NCI-H1105 (cell line): ENCODE measurements at regions not wholly inside any gene's neighbourhood (a gene's known extent, or its start where the extent isn't known, plus 50 kb on each side); places are given as distances from the start of the nearest gene placed in this dataset.

ENCODE experiments used
- DNase-seq: peaks from one replicate; lab custom pipeline; 2025; lab: John Stamatoyannopoulos, UW

DNA sequence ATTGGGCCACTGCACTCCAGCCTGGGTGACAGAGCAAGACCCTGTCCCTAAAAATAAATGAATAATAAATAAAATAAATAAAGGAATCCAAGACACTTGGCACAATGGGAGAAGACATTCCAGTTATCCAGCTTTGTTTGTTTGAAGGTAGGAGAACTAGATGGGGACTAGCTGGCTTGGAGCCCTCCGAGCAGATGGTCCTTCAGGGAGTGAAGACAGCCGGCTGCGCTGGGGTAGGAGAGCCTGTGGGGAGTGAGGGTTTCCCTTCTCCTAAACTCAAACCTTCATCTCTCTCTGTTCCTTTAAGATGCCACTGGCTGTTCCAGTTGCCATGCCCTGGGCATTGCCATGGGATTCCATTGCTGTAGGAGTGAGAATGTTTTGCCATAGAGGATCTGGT lies 120.6 kb downstream of the NAV1 start:
- DNase-seq: no peak

DNA sequence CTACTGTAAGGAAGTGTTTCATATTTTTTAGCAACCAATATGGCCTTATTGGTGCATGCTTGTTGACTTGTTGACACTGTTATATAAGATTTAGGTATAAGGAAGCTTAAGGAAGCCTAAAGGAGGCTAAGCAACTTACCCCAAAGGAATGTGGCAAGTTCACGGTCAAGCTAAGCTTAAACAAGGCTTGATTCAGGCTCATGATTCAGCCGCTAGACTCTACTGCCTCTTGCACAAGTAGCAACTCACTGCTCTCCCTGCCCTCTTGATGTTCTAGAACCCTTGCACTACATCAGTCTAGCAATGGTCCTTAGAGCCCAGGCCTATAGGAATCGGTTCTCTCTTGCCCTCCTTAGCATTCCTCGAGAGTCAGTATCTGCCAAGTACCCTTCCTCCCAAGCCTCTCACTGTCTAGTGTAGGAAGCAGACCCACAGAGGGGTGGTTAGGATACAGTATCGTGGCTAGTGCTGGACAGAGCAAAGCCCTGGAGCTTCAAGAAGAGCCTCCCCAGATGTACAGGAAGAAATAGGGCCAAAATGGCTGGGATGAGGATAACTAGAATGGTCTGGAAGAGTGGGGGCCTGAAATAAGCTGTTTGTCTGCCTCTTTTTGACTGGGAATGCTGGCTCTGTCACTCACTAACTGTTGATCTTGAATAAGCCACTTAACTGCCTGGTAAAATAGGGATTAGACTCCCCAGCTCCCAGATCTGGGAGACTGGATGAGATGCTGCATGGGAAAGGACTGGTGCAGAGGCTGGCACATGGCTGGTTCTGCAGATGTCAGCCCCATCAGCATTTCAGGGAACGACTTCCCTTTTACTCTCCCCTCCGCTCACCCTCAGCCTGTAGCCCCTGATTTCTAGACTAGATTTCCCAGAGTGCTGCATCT lies 122.2 kb downstream of the NAV1 start:
- DNase-seq: no peak

DNA sequence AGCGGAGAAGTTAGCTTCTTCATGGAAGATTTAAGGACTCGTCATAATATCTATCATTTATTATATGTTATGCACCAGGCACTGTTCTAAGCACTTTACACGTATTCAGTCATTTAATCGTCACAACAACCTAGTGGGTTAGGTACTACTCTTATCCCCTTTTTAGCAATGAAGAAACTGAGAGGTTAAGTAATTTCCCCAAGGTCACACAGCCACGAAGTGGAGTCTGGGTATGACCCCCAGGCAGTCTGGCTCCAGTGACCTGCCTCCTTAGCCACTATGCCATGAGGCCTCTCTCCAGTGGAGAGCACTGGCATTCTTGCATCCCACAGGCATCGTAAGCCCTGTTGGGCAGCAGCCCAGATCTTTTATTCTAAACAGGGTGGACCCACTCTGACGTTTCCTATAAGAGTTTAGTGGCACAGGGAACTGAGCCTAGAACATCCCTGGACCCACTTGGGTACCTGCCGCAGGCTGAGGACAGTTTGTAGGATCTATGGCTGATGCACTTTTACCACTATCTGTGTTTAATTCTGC lies 123.0 kb downstream of the NAV1 start:
- no peak for DNase-seq

GRCh38 chr1:201662646-201663045 lies 123.7 kb downstream of the NAV1 start:
- DNase-seq: no peak

GRCh38 chr1:201663491-201664113 lies 124.7 kb downstream of the NAV1 start:
- no peak for DNase-seq

GRCh38 chr1:201665036-201665435 lies 126.1 kb downstream of the NAV1 start:
- no peak for DNase-seq

DNA sequence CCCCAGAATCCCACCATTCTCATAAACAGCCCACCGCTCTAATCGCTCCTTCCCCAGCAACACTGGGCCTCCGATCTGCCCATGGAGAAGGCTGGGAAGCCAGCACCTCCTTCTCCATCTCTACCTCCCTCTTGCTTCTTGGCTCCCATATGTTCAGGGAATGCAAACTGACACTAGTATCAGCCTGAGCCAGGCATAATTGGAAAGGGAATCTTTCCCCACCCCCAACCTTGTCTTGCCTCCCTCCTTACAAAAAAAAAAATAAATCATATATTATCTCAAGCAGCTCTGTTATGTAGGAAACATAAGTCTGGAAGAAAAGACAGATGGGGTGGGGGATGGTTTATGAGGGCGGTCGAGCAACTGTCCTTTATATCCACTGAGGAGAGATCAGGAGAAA lies 127.2 kb downstream of the NAV1 start:
- no peak for DNase-seq

GRCh38 chr1:201666645-201667044 lies 127.7 kb downstream of the NAV1 start:
- no peak for DNase-seq

DNA sequence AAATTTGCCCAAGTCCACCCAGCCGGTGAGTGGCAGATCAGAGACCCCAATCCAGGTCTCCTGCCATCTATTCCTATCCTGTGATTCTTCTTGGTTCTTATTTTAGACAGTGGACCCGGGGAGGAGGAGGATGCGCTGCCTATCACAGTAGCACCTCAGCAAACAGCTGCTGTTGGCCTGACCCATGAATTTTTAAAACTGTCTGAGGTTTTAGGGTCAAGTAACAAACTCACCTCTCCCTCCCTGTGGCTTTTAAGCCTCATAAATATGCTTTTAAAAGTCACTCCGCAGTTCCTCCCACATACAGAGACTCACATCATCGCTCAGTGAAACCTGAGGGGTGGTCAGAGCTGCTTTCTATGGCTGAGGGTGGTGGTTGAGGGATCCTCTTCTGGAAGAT lies 128.6 kb downstream of the NAV1 start:
- DNase-seq: no peak

DNA sequence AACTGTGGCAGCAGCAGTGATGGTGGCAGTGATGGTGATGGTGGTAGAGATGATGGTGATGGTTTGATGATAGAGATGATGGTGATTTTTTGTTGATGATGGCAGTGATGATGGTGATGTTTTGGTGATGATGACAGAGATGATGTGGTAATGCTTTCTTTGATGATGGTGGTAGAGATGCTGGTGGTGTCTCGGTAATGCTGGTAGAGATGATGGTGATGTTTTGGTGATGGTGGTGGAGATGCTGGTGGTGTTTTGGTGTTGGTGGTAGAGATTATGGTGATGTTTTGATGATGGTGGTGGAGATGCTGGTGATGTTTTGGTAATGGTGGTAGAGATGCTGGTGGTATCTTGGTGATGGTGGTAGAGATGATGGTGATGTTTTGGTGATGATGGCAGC lies 131.6 kb downstream of the NAV1 start:
- DNase-seq: no peak

- DNase-seq: no peak
Observed at GRCh38 chr1:201672685-201673084, 133.8 kb downstream of the NAV1 start.

GRCh38 chr1:201673093-201673492 lies 134.2 kb downstream of the NAV1 start:
- no peak for DNase-seq

DNA sequence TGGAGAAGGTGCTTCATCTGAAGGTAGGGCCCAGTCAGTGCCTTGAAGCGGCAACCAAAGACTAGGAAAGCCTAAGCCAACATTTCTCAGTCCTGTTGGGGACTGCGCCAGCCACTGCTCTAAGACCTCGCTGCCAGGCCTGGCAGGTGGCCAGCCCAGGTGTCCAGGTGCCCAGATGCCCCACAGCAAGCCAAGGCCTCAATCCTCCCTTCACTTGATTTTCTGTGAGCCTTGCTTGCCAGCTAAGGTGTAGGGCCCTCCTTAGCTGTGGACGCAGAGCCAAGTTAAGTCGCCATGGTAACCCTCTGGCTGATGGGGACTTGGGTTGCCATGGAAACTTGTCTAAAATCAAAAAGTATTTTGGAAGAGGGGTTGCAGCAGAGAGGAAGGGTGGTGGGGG lies 135.0 kb downstream of the NAV1 start:
- DNase-seq: no peak

DNA sequence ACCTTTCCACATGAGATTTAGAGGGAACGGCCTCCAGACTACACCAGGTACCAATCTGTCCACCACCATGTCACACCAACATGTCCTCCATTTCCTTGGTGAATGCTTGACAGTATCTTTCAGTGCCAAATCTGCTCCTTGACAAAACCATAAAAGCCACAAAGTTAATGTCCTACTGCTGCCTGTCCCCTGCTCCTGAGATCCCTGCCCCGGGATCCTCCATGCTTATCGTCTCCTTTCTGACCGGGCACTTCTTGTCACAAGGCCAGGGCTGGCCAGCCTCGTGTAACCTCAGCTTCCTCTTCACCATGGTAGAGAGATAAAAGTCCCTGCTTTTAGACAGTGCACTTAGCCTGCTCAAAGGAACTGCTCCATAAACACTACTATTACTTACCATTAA lies 136.2 kb downstream of the NAV1 start:
- no peak for DNase-seq

- no peak for DNase-seq
Observed at GRCh38 chr1:201676197-201676596, 137.3 kb downstream of the NAV1 start.

- DNase-seq: no peak
Observed at GRCh38 chr1:201676641-201677040, 137.7 kb downstream of the NAV1 start.

DNA sequence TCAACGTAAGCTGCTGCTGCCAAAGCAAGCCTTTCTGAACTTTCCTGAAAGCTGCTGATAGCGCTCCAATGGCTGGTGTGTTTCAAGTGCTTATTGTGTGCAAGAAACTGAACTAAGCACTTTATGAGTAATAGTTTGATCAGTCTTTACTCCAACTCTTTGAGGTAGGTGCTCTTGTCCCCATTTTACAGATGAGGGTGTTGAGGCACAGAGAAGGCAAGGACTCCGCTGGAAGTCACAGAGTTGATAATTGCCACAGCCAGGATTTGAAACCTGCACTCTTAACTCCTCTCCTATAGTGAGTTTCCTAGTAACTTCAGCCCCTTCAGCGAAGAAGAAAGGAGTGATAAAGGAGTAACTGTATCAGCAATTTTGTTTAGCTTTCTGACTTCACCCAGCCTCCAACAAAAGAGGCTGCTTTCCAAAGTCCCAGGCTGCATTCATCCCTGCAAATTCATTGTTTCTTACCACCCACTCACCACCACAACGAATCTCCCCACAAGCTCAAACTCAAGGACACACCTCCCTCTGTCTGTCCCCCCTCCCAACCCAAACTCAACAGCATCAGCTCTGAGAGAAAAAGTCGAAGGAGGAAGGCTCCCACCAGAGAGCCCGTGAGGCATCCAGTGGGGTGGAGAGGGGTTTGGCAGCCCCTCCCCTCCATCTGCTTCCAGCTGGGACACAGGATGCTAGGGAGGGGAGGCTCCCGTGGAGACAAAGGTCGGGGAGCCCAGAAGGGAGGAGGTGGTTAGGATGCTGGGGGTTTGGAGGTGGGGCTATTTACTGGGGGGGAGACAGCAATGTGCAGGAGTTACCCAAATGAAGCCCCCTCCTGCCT lies 139.6 kb downstream of the NAV1 start:
- DNase-seq: no peak

- no peak for DNase-seq
Observed at GRCh38 chr1:201681375-201681774, 142.4 kb downstream of the NAV1 start.

DNA sequence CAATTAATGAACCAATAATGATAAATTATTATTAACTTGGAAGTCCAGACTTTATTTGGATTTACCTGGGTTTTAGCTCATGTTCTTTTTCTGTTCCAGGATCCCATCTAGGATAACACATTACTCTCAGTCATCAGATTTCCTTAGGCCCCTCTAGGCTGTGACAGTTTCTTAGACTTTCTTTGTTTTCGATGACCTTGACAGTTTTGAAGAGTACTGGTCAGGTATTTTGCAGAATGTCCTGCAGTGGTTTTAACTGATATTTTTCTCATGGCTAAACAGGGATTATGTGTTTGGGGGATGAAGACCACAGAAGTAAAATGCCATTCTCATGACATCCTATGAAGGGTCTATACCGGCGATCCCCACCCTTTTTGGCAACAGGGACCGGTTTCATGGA lies 144.0 kb downstream of the NAV1 start:
- DNase-seq: no peak

DNA sequence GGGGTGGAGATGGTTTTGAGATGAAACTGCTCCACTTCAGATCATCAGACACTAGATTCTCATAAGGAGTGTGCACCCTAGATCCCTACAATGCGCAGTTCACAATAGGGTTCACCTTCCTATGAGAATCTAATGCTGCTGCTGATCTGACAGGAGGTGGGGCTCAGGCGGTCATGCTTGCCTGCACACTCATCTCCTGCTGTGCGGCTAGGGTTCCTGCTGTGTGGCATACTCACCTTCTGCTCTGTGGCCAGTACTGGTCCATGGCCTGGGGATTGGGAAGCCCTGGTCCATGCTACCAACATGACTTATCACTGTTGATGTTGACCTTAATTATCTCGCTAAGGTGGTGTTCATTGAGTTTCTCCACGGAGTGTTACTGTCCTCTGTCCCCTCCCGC lies 144.5 kb downstream of the NAV1 start:
- DNase-seq: no peak

DNA sequence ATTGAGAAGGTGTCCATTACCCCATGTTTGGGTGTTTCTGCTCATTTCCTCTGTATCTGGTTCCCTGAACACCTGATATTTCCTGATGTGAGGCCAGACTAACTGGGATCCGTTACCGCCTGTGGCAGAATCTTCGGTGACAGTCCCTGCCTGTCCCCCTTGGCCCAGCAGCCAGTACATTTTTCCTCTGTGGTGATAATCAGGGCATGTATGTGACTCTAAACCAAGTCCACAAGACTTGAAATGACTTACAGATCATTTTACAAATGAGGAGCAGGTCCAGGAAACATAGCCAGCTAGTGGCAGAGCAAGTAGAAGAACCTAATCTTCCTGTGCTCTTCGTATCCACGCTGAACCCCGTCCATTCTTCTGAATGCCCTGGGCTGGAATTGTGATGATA lies 143.5 kb upstream of the IPO9 start:
- DNase-seq: no peak

GRCh38 chr1:201686714-201687455 lies 142.1 kb upstream of the IPO9 start:
- peak; percentile 40 for DNase-seq
